GM12878 (cell line): ENCODE measurements at regions not wholly inside any gene's neighbourhood (a gene's known extent, or its start where the extent isn't known, plus 50 kb on each side); places are given as distances from the start of the nearest gene placed in this dataset.

Experiments
- ATAC-seq: fragments of 200-7000 bp; cut with Tn5 transposase; 3 replicates; pipeline ENCODE4 v1.9.1; 2020; ENCODE audit warnings: mild to moderate bottlenecking, moderate library complexity
- BruUV-seq: library from RNA; stranded (reverse); fragments of 400-500 nt; replicated peaks from 2 replicates; lab custom pipeline; 2021; lab: Mats Ljungman, UMichigan
- CTCF ChIA-PET: fragments of 300-600 bp; sonication (Branson Sonifier 250); formaldehyde crosslinking; extraction: SDS; loops from one replicate; lab custom pipeline; 2021; ENCODE audit warnings: inconsistent platforms; lab: Yijun Ruan, JAX
- POLR2A ChIA-PET: fragments of 350-600 bp; formaldehyde crosslinking; extraction: SDS; loops from one replicate; lab custom pipeline; 2021; ENCODE audit warnings: inconsistent platforms; lab: Charles Lee
- RAD21 ChIA-PET: fragments of 300-600 bp; sonication (Branson Sonifier 250); formaldehyde crosslinking; loops from one replicate; lab custom pipeline; 2023; ENCODE audit warnings: antibody characterized with exemption; ENCODE audit not compliant: unreplicated experiment; lab: Charles Lee
- SMC1A ChIA-PET: fragments of 300-600 bp; sonication (Branson Sonifier 250); formaldehyde crosslinking; loops from one replicate; lab custom pipeline; 2023; ENCODE audit not compliant: unreplicated experiment, uncharacterized antibody; lab: Charles Lee
- DNase-seq: peaks from one replicate; pipeline ENCODE4 v3.0.0-alpha.2; 2011; ENCODE audit warnings: low read depth, low spot score
- FAIRE-seq: peaks from 3 replicates; lab custom pipeline; 2011; peaks lifted over from hg19 to GRCh38; lab: Jason Lieb, UNC
- H2AFZ ChIP-seq: 2 replicates; pipeline ENCODE4 v1.6.0; 2011; ENCODE audit warnings: low read depth, low read length, control low read depth; ENCODE audit not compliant: control insufficient read depth
- H3K27ac ChIP-seq: 2 replicates; pipeline ENCODE4 v1.5.1; 2011; ENCODE audit warnings: control low read depth; ENCODE audit not compliant: control insufficient read depth, insufficient read depth
- H3K27me3 ChIP-seq, 2 experiments: replicated peaks in 1 of 2; 2 replicates each; pipeline versions ENCODE4 v1.6.0 to v1.6.1; 2011; ENCODE audit warnings: low read length in 1 of 2; ENCODE audit not compliant: control insufficient read depth in 2 of 2, insufficient read depth in 2 of 2
- H3K36me3 ChIP-seq, 2 experiments: 2 replicates each; pipeline ENCODE4 v1.5.1; 2011; ENCODE audit warnings: low read length in 1 of 2; ENCODE audit not compliant: control insufficient read depth in 2 of 2, insufficient read depth in 2 of 2
- H3K4me1 ChIP-seq: 2 replicates; pipeline ENCODE4 v1.6.1; 2011; ENCODE audit warnings: mild to moderate bottlenecking, low read length, moderate library complexity, mixed read lengths; ENCODE audit not compliant: control insufficient read depth, insufficient read depth
- H3K4me2 ChIP-seq: 2 replicates; pipeline ENCODE4 v1.6.0; 2011; ENCODE audit warnings: control low read depth; ENCODE audit not compliant: control insufficient read depth, insufficient read depth
- H3K4me3 ChIP-seq: fragments of 200-600 bp; sonication (generic); 2 replicates; pipeline ENCODE4 v1.5.1; 2016
- H3K79me2 ChIP-seq: 2 replicates; pipeline ENCODE4 v1.6.0; 2011; ENCODE audit warnings: low read length; ENCODE audit not compliant: control insufficient read depth, insufficient read depth
- H3K9ac ChIP-seq: 2 replicates; pipeline ENCODE4 v1.8.0; 2011; ENCODE audit warnings: low read length, control low read depth, mixed read lengths; ENCODE audit not compliant: control insufficient read depth, insufficient read depth
- H3K9me3 ChIP-seq: replicated peaks from 3 replicates; pipeline ENCODE4 v1.5.1; 2011; ENCODE audit warnings: mild to moderate bottlenecking, low read length; ENCODE audit not compliant: control insufficient read depth, insufficient read depth
- H4K20me1 ChIP-seq: 2 replicates; pipeline ENCODE4 v1.6.0; 2011; ENCODE audit not compliant: control insufficient read depth, insufficient read depth
- BRCA1 ChIP-seq: IDR thresholded peaks from 2 replicates; pipeline ENCODE4 v1.6.1; 2011; ENCODE audit warnings: low read depth, low read length, improper control_type of control experiment
- CEBPB ChIP-seq, 2 experiments: fragments of 150-350 bp in 1 of 2; IDR thresholded peaks; 2 replicates each; pipeline ENCODE4 v1.6.1; 2012 to 2014; ENCODE audit warnings: low read depth in 2 of 2, low read length in 2 of 2, borderline replicate concordance in 1 of 2, inconsistent platforms in 1 of 2
- CREB1 ChIP-seq: IDR thresholded peaks from 2 replicates; pipeline ENCODE4 v1.6.1; 2012; ENCODE audit warnings: low read depth, mild to moderate bottlenecking, inconsistent platforms
- FOS ChIP-seq: IDR thresholded peaks from 3 replicates; pipeline ENCODE4 v1.6.1; 2011; ENCODE audit warnings: borderline replicate concordance; ENCODE audit not compliant: insufficient read length; ENCODE audit errors: extremely low read depth
- HDAC6 ChIP-seq: fragments of 200-600 bp; sonication (generic); IDR thresholded peaks from one replicate; pipeline ENCODE4 v1.8.0; 2017; ENCODE audit warnings: antibody characterized with exemption; ENCODE audit not compliant: unreplicated experiment
- IKZF1 ChIP-seq: fragments of 450-650 bp; conservative IDR thresholded peaks from 2 replicates; pipeline ENCODE4 v1.6.1; 2017; ENCODE audit warnings: antibody characterized with exemption, mild to moderate bottlenecking
- MTA2 ChIP-seq: fragments of 450-650 bp; IDR thresholded peaks from 2 replicates; pipeline ENCODE4 v1.6.1; 2016; ENCODE audit warnings: low read depth, mild to moderate bottlenecking, moderate library complexity
- MTA3 ChIP-seq: IDR thresholded peaks from 2 replicates; pipeline ENCODE4 v1.6.1; 2012; ENCODE audit warnings: low read length, inconsistent platforms, borderline replicate concordance
- MYB ChIP-seq: fragments of 150-350 bp; IDR thresholded peaks from 2 replicates; pipeline ENCODE4 v1.6.1; 2014; ENCODE audit warnings: mild to moderate bottlenecking, low read depth, low read length, borderline replicate concordance
- NFIC ChIP-seq: IDR thresholded peaks from 2 replicates; pipeline ENCODE4 v1.6.1; 2012; ENCODE audit warnings: low read depth, mild to moderate bottlenecking, inconsistent platforms, low read length, moderate library complexity
- NR2F1 ChIP-seq: fragments of 450-650 bp; conservative IDR thresholded peaks from 2 replicates; pipeline ENCODE4 v1.6.1; 2017; ENCODE audit warnings: mild to moderate bottlenecking
- REST ChIP-seq: IDR thresholded peaks from 2 replicates; pipeline ENCODE4 v1.6.1; 2012; ENCODE audit warnings: mild to moderate bottlenecking, low read depth, low read length
- RUNX3 ChIP-seq: IDR thresholded peaks from 2 replicates; pipeline ENCODE4 v1.6.1; 2012; ENCODE audit warnings: low read length, inconsistent platforms
- SIN3A ChIP-seq: IDR thresholded peaks from 2 replicates; pipeline ENCODE4 v1.6.1; 2012; ENCODE audit warnings: low read depth, low read length, improper control_type of control experiment
- SPI1 ChIP-seq: IDR thresholded peaks from 2 replicates; pipeline ENCODE4 v1.6.1; 2011; ENCODE audit warnings: low read depth, mild to moderate bottlenecking, low read length, moderate library complexity, borderline replicate concordance; ENCODE audit not compliant: insufficient read depth
- SREBF2 ChIP-seq: IDR thresholded peaks from 2 replicates; pipeline ENCODE4 v1.6.1; 2012; ENCODE audit warnings: mild to moderate bottlenecking, low read length
- ZBTB33 ChIP-seq: fragments of 450-650 bp; IDR thresholded peaks from 2 replicates; pipeline ENCODE4 v1.6.1; 2017; ENCODE audit warnings: mild to moderate bottlenecking
- ZNF217 ChIP-seq: fragments of 450-650 bp; IDR thresholded peaks from 2 replicates; pipeline ENCODE4 v1.6.1; 2017; ENCODE audit warnings: antibody characterized with exemption, mild to moderate bottlenecking
- ZZZ3 ChIP-seq: IDR thresholded peaks from 2 replicates; pipeline ENCODE4 v1.6.1; 2011; ENCODE audit warnings: low read depth; ENCODE audit not compliant: control insufficient read depth, insufficient read length
- WGBS: methylation state at CpG from one replicate; pipeline ENCODE4 v1.1.6; 2016; ENCODE audit warnings: low lambda C conversion rate; ENCODE audit not compliant: insufficient replicate concordance, insufficient coverage; ENCODE audit errors: missing lambda C conversion rate; 5-methylcytosine and 5-hydroxymethylcytosine counted together
- in situ Hi-C: fragments of 300-500 bp; cut with MboI; formaldehyde crosslinking; loops from 9 replicates; pipeline ENCODE4 v1.14.3; 2018; ENCODE audit warnings: mixed read lengths
- intact Hi-C: fragments of 100-400 bp; cut with micrococcal nuclease; formaldehyde crosslinking; loops from one replicate; pipeline ENCODE4 v1.14.2; 2022; ENCODE audit not compliant: unreplicated experiment
- TF ChIP-seq, protein P1 (sequence below): fragments of 450-650 bp; IDR thresholded peaks from 2 replicates; pipeline ENCODE4 v1.6.1; 2017; ENCODE audit warnings: borderline replicate concordance

DNA sequence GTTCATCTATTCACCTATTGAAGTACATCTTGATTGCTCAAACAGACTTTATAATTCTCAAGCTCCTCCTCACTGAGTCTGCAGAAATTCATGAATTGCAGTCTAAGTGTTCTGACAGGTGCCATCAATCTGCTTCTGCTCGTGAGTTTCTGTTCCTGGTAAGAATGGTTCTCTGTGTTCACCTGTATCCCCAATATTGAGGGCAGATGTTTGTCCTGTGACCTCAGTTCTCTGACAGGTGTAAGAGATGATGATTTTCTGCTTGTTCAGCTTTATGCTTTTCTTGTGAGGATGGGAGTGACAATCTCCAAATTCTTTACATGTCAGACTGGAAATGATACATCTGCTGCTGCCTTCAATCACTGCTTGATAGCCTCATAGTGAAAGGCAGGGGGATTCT lies 736.9 kb upstream of the COBL start:
- in situ Hi-C loops (no loop called here), intact Hi-C loops (no loop called here)
- Histone ChIP-seq H3K4me2 (no peak overlapping the region), H3K4me3 (no peak overlapping the region), H3K27me3 (no peaks in the 10 kb centered on the region), H3K9ac (no peak overlapping the region), H3K4me1 (no peaks in the 10 kb centered on the region), H4K20me1 (no peaks in the 10 kb centered on the region), H3K9me3 (no peaks in the 10 kb centered on the region), H3K79me2 (no peaks in the 10 kb centered on the region), H2AFZ (no peak overlapping the region), H3K27ac (no peak overlapping the region), H3K36me3 (no peaks in the 10 kb centered on the region)
- no TSS peak for BruUV-seq
- WGBS: 0% methylated on average over 1 of the region's 1 CpG
- CTCF ChIA-PET: no interaction called here
- POLR2A ChIA-PET: no interaction called here
- no peak for DNase-seq
- no peak for FAIRE-seq
- TF ChIP-seq SPI1: no peak
- no peak for TF ChIP-seq IKZF1
- TF ChIP-seq, protein P1, sequence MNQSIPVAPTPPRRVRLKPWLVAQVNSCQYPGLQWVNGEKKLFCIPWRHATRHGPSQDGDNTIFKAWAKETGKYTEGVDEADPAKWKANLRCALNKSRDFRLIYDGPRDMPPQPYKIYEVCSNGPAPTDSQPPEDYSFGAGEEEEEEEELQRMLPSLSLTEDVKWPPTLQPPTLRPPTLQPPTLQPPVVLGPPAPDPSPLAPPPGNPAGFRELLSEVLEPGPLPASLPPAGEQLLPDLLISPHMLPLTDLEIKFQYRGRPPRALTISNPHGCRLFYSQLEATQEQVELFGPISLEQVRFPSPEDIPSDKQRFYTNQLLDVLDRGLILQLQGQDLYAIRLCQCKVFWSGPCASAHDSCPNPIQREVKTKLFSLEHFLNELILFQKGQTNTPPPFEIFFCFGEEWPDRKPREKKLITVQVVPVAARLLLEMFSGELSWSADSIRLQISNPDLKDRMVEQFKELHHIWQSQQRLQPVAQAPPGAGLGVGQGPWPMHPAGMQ: no peak
- no peak for TF ChIP-seq CREB1
- TF ChIP-seq MTA2: no peak
- no peak for TF ChIP-seq ZZZ3
- no peak for TF ChIP-seq REST
- TF ChIP-seq CEBPB (IDR thresholded peaks at IDR 0.05; ENCODE audit: borderline replicate concordance in 1 of 2, low read depth in 2 of 2, low read length in 2 of 2): no peak
- TF ChIP-seq NR2F1: no peak
- TF ChIP-seq ZNF217: no peak
- no peak for TF ChIP-seq ZBTB33
- no peak for TF ChIP-seq MTA3
- TF ChIP-seq BRCA1: no peak
- TF ChIP-seq SIN3A: no peak
- no peak for TF ChIP-seq FOS
- no peak for TF ChIP-seq SREBF2
- TF ChIP-seq HDAC6: no peak
- TF ChIP-seq MYB: no peak
- no peak for TF ChIP-seq NFIC
- no peak for TF ChIP-seq RUNX3
- ATAC-seq: no peak
- SMC1A ChIA-PET: no interaction called here
- RAD21 ChIA-PET: no interaction called here
